ENCODE measurements at regions not wholly inside any gene's neighbourhood (a gene's known extent, or its start where the extent isn't known, plus 50 kb on each side); places are given as distances from the start of the nearest gene placed in this dataset.
"Not testable (repeated sequence)": the region's sequence is repeated elsewhere in the genome, so short reads cannot be mapped to it uniquely, and the experiment has no call there.

DNA sequence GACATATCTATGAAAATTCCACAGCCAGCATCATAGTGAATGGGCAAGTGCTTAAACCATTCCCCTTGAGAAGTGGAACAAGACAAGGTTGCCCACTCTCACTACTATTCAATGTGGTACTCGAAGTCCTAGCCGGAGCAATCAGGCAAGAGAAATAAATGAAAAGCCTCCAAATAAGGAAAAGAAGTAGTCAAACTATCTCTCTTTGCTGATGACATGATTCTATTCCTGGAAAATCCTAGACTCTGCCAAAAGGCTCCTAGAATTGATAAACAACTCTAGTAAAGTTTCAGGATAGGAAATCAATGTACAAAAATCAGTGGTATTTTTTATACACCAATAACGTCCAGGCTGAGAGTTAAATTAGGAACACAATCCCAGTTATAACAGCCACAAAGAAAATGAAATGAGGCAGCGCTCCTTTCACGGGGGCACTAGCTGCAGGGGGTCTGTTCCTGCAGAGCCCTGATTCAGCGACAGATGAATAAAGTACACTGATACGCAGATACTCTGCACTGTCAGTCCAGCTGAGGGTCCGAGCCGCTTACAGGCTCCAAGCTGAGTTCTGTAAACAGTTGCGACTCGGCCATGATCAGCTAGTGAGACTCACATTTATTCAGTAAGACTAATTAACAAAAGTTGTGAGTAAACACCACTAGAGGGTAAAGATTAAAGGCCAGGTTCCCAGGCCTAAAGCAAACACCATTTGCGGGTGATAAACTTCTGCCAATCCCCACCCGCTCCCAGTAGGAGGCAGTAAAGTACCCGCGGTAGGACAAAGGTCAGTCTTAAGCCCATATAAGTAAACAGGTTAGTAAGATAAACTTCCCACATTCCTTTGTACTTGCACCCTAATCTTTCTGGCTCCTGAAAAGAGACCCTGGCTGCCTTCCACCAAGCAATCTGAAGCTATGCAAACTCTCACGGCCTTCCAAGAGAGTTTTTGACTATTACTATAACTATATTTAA, 290.6 kb upstream of the GRID2 start:
- no peak for FAIRE-seq
- no peak for DNase-seq (ENCODE audit: low read depth)
- Histone ChIP-seq H3K27me3 (ENCODE audit: control insufficient read depth, insufficient read depth, low read length) (no peaks in the 10 kb centered on the region), H3K4me3 (ENCODE audit: low read depth, low read length) (no peak overlapping the region), H3K36me3 (ENCODE audit: control insufficient read depth, insufficient read depth, low read length) (no peaks in the 10 kb centered on the region)
- TF ChIP-seq, protein P1, sequence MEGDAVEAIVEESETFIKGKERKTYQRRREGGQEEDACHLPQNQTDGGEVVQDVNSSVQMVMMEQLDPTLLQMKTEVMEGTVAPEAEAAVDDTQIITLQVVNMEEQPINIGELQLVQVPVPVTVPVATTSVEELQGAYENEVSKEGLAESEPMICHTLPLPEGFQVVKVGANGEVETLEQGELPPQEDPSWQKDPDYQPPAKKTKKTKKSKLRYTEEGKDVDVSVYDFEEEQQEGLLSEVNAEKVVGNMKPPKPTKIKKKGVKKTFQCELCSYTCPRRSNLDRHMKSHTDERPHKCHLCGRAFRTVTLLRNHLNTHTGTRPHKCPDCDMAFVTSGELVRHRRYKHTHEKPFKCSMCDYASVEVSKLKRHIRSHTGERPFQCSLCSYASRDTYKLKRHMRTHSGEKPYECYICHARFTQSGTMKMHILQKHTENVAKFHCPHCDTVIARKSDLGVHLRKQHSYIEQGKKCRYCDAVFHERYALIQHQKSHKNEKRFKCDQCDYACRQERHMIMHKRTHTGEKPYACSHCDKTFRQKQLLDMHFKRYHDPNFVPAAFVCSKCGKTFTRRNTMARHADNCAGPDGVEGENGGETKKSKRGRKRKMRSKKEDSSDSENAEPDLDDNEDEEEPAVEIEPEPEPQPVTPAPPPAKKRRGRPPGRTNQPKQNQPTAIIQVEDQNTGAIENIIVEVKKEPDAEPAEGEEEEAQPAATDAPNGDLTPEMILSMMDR (IDR thresholded peaks at IDR 0.05; ENCODE audit: insufficient read depth, low read length, severe bottlenecking) = no peak

DNA sequence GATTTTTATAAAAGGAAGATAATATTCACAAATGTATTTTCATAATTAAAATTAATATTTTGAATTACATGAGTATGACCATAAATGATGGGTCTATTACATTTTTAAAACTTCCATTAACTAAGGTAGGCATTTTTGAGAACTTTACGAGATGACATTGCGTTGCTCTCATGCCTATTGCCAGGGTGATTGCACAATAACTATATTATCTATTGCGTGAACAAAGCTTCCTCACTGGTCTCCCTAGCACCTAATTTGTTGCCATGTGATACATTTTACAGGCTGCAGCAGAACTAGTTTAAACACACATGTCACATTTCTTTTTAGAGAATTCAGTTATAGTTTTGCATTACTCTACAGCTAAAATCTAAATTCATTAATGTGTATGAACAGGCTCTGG, 289.7 kb upstream of the GRID2 start:
- TF ChIP-seq, protein P1 (IDR thresholded peaks at IDR 0.05; ENCODE audit: insufficient read depth, low read length, severe bottlenecking) = no peak
- no peak for DNase-seq (ENCODE audit: low read depth)
- no peak for FAIRE-seq

DNA sequence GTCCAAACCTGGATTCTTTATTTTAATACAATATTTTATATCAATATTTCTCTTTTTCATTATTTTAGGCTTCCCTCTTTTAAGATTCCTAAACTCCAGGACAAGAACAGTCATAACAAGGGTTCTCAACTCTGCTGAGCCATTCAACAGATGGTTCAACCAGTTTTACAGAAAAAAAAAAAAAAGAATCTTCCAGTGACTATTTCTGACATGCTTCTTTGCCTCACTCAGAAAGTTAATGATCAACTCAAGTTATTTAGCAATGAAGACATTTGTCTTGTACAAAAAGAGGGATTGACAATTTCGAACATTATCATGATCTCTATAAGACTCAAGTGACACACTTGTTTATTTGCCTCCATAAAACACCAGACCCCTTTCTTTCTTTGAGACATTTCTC, 282.6 kb upstream of the GRID2 start:
- Histone ChIP-seq H3K4me3 (ENCODE audit: low read depth, low read length) (no peak overlapping the region), H3K27me3 (ENCODE audit: control insufficient read depth, insufficient read depth, low read length) (no peaks in the 10 kb centered on the region), H3K36me3 (ENCODE audit: control insufficient read depth, insufficient read depth, low read length) (no peaks in the 10 kb centered on the region)
- FAIRE-seq (no peak), DNase-seq (ENCODE audit: low read depth) (no peak)
- TF ChIP-seq, protein P1 (IDR thresholded peaks at IDR 0.05; ENCODE audit: insufficient read depth, low read length, severe bottlenecking) = no peak

More for the DNA sequence above, 289.7 kb upstream of the GRID2 start:
- Histone ChIP-seq H3K27me3 (ENCODE audit: control insufficient read depth, insufficient read depth, low read length) (no peaks in the 10 kb centered on the region), H3K36me3 (ENCODE audit: control insufficient read depth, insufficient read depth, low read length) (no peaks in the 10 kb centered on the region), H3K4me3 (ENCODE audit: low read depth, low read length) (no peak overlapping the region)

DNA sequence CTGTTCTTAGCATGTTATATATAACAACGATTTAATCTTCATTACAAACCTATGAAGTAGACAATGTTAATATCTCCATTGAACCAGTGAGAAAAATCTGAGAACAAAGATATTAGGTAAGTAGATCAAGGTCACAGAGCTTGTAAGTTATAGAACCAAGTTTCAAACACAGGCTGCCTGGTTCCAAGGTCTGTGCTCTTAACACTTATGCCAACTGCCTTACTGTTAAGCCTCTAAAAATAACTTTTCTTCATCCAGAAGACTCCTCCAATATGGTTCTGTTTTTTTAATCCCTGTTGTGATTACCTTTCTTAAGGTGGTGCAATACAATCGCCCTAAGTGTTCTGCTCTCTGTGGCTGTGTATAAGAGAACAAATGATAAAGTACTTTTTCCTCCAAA, 282.0 kb upstream of the GRID2 start:
- TF ChIP-seq, protein P1 (IDR thresholded peaks at IDR 0.05; ENCODE audit: insufficient read depth, low read length, severe bottlenecking) = no peak
- Histone ChIP-seq H3K27me3 (ENCODE audit: control insufficient read depth, insufficient read depth, low read length) (no peaks in the 10 kb centered on the region), H3K4me3 (ENCODE audit: low read depth, low read length) (no peak overlapping the region), H3K36me3 (ENCODE audit: control insufficient read depth, insufficient read depth, low read length) (no peaks in the 10 kb centered on the region)
- DNase-seq (ENCODE audit: low read depth) (no peak), FAIRE-seq (no peak)

DNA sequence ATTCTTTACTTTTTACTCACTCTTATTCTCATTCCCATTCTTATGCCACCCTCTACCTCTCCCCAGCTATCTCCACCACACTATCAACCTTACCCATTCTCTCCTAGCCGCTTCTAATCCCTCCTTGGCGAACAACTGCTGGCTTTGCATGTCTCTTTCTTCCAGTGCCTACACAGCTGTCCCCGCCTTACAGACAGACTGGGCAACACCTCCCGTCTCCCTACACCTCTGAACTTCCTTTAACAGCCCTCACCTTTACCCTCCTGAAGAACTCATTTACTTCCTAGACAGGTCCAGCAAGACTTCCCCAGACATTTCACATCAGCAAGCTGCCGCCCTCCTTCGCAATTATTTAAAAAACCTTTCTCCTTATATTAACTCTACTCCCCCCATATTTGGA, 274.9 kb upstream of the GRID2 start:
- not testable (repeated sequence) for FAIRE-seq; H3K27me3 ChIP-seq (ENCODE audit: control insufficient read depth, insufficient read depth, low read length); H3K4me3 ChIP-seq (ENCODE audit: low read depth, low read length); DNase-seq (ENCODE audit: low read depth); H3K36me3 ChIP-seq (ENCODE audit: control insufficient read depth, insufficient read depth, low read length)

DNA sequence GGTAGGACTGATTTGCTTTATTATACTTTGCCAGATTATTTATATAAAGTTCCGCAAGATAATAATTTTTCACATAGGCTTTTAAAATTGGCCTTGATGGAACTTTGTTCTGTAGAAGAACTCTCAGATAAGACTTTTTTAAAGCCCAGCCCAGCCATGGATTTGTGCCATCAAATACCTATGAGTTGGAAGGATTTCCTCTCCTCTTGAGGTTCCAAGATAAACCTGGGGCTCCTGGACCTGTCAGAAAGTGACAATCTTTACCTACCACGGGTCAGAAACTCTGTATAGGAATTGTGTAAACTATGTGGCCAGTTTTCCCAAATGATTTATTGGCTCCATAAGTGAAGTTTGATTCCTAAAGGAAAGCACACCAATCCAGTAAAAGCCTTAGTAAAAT, 271.9 kb upstream of the GRID2 start:
- Histone ChIP-seq H3K27me3 (ENCODE audit: control insufficient read depth, insufficient read depth, low read length) (no peaks in the 10 kb centered on the region), H3K4me3 (ENCODE audit: low read depth, low read length) (no peak overlapping the region), H3K36me3 (ENCODE audit: control insufficient read depth, insufficient read depth, low read length) (no peaks in the 10 kb centered on the region)
- FAIRE-seq (no peak), DNase-seq (ENCODE audit: low read depth) (no peak)
- TF ChIP-seq, protein P1 (IDR thresholded peaks at IDR 0.05; ENCODE audit: insufficient read depth, low read length, severe bottlenecking) = no peak

Data from bronchial epithelial cell (primary cell).